ENCODE measurements at regions not wholly inside any gene's neighbourhood (a gene's known extent, or its start where the extent isn't known, plus 50 kb on each side); places are given as distances from the start of the nearest gene placed in this dataset.
A peak's percentile ranks its signal among the peaks of the same experiment; 100 is the strongest.

DNA sequence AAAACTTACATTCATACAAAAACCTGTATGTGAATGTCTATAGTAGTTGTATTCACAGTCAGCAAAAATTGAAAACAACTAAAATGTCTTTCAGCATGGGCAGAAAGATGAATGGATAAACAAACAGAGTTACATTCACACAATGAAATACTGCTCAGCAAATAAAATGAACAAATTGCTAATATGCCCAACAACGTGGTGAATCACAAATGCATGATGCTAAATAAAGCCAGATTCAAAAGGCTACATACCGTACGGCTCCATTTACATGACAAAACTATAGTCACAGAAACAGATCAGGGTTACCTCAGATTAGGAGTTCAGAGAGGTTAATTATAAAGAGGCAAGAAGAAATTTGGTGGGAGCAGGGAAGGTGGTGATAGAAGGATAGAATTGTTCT lies 100.7 kb upstream of the KCTD3 start:
- DNase-seq, result no peak

DNA sequence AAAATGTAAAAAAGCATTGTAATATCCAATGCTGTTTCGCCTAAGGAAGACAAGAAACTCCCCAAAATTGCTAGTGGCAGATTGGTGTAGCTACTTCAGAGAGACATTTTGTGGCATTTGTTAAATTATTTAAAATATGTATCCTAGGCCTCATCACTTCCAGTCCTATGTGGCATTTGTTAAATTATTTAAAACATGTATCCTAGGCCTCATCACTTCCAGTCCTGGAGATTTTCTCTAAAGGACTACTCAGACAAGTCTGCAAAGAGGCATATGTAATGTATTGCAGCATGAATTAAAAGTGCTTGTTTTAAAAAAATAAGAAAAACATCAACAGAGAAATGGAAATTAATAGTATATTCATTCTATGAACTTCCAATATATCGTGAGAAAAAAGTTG lies 95.6 kb upstream of the KCTD3 start:
- no peak for DNase-seq

DNA sequence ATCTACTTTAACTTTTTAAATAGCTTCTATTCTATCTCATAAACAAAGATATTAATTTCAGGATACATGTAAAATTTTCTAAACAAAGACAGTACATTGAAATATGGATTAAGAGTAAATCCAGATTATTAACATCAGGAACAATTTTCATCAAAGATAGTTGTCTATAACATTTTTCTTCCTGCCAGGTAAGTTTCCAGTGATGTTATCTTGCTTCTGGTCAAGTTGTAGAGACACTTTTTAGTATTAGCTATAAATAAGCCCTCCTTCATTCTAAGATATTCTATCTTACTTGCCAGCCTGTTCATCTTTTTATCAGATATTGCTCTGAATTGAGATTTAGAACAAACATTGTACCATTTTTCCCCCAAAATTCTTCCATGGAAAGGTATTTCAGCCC lies 94.4 kb upstream of the KCTD3 start:
- no peak for DNase-seq

DNA sequence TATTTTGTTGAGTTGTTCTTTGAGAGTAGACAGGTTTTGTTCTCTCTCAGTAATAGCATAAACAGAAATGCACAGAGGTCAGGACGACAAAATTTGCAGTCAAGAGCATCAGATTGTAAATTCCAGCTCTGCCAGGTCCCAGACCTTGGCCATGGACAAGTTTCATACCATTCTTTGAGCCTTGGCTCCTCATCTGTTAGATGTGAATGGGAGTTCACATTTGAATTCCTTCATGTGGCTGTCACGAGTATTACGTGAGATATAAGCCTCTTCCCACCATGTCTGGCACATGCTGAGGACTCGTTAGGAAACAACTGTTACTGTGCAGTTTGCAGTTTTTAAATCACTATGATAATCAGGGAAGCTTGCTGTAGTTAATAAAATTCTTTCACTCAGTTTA lies 93.2 kb upstream of the KCTD3 start:
- DNase-seq, result peak; percentile 1 to 3

DNA sequence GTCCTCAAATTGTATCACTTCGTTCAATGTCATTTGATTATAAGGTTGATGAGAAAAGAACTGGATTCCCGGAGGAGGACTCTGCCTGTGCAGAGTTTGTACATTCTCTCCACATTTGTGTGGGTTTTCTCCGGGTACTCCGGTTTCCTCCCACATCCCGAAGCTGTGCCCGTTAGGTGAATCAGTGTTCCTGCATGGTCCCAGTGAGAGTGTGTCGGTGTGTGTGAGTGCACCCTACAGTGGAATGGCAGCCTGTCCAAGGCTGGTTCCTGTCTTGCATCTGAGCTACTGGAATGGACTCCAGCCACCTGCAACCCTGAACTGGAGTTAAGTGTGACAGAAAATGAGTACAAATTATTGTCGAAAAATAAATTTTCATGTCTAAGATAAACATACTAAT lies 92.2 kb upstream of the KCTD3 start:
- DNase-seq, result no peak

DNA sequence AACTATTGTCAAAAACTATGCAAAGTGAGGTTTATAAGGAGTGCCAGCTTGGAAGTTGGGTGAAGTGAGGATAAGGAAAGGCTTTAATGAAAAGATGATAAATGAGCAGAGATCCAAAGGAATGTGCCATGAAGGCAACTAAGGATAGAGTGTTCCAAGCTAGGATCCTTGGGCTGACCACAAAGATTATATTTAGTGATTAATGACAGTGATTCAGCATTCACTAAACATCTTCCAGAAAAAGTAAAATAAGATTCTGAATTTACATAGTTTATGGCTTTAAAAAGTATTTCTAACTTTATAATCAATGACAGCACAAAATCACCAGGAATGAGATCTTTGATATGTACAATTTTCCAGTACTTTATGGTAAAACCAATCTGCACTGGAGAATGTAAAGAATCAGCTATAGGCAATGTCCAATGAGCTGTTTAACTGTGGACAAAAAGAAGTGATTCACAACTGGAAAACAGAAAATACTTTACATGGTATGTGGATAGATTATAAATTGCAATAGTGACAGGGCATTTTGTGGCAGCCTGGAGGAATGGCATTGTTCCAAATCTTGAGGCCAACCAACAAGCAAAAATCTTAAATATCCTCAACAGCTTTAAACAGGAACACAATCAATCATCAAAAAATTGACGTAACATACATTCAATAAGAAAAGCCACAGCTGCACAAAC lies 91.2 kb upstream of the KCTD3 start:
- no peak for DNase-seq

DNA sequence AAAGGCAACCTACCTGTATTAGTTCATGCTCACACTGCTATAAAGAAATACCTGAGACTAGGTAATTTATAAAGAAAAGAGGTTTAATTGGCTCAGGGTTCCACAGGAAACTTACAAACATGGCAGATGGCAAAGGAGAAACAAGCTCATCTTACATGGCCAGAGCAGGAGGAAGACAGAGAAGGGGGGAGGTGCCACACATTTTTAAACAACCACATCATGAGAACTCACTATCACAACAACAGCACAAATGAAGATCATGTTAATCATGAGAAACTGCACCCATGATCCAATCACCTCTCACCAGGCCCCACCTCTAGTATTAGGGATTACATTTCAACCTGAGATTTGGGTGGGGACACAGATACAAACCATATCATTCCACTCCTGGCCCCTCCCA lies 90.6 kb upstream of the KCTD3 start:
- no peak for DNase-seq

DNA sequence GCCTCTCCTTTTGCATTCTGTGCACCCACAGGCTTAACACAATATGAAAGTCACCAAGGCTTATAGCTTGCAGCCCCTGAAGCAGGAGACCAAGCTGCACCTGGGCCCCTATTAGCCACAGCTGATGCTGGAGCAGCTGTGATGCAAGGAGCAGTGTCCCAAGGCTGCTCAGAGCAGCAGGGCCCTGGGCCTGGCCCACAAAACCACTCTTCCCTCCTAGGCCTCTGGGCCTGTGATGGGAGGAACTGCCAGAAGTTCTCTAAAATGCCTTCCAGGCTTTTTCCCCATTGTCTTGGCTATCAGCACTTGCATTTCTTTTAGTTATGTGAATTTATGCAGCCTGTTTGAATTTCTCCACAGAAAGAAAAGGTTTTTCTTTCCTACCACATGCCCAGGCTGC lies 89.5 kb upstream of the KCTD3 start:
- no peak for DNase-seq

DNA sequence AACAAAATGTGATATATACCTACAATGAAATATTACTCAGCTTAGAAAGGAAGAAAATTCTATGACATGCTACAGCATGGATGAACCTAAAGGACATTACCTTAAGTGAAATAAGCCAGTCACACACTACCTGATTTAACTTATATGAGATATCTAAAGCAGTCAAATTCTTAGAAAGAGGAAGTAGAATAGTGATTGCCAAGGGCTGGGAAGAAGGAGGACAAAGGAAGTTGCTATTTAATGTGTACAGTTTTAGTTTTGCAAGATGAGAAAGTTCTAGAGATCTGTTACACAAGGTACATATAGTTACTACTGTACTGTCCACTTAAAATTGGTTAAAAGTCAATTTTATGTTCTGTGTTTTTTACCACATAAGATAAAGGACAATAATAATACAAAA lies 87.5 kb upstream of the KCTD3 start:
- no peak for DNase-seq

DNA sequence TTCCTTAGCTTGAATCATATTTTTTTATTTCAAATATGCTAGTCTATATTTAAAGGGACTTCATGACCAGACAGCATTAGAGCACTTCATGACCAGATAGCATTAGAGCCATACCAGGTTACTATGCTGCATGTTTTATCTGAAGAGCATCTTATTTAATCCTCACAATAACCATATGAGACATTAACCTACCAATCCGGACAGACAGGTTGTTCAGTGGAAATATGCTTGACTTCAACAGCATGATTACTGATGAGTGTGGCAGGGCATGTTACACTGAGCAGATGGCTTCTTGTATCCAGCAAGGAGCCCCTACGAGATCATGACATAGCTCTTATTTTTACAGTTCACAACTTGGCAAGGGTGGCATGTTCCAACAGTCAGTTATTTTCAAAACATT lies 85.0 kb upstream of the KCTD3 start:
- DNase-seq, result no peak

DNA sequence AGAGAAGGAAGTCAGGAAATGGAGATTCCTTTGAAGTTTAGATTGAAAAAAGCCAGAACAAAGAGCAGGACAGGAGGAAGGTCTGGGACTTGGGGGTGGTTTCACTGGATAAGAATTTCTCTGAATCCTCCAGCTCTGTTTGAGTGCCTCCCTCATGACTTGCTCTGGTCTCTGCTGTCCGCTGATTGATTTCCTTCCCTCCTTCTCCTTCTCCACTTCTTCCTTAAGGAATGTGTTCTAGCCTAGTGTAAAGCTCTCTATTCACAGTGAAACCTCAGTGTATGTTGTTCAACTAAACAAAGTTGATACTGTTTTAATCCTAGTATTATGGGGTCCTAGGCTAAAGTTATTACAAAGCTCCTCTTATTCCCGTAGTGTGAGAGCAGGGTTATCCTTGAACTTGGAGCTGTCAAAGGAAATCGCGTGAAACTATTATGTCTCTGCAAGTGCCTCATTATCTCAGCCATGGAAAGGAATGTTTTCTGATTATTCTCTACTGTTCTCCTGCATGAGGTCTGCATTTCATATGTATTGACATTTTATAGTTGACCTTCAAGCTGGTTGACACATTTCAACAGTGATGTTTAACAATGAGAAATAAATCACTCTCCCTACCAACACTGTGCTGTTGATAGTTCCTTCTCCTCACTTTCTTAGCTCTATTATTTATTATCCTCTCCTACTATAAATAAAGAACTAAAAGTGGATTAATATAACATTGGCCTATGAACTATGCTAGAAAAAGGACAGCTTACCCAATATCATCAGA lies 82.7 kb upstream of the KCTD3 start:
- DNase-seq, result no peak

DNA sequence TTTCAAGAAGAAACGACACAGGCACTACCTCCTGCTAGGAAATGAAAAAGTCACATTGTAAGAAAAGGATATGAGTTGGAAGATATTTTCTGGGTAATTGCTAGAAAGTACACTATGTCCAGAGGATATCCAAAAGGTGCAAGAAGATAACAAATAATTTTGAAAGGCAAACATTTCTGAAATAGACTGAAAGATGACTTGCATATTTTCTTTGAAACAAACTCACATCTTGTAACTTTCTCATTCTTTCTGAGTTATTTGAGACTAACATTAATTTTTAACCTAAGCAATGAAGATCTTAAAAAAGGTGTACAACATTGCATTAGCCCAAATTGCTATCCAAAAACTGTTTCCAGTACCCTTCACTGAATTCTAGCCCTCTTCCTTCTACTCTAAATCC lies 79.6 kb upstream of the KCTD3 start:
- DNase-seq, result no peak

DNA sequence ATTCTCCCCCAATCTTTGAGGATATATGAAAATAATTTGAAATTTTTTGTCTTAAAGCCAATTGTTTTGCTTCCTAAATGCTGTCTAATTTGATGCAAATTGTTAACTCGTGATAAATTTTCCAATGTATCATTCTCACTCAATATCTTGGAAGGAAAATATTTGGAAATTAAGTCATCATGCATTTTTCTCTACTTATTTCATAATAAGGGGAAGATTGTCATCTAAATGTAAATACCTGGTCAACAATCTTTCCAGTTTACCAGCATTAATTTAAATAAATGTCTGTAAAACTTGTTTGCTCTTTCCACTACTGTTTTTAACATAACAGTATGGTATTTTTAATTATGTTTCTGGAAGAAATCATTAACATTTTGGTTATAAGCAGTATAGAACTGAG lies 78.3 kb upstream of the KCTD3 start:
- DNase-seq, result no peak

DNA sequence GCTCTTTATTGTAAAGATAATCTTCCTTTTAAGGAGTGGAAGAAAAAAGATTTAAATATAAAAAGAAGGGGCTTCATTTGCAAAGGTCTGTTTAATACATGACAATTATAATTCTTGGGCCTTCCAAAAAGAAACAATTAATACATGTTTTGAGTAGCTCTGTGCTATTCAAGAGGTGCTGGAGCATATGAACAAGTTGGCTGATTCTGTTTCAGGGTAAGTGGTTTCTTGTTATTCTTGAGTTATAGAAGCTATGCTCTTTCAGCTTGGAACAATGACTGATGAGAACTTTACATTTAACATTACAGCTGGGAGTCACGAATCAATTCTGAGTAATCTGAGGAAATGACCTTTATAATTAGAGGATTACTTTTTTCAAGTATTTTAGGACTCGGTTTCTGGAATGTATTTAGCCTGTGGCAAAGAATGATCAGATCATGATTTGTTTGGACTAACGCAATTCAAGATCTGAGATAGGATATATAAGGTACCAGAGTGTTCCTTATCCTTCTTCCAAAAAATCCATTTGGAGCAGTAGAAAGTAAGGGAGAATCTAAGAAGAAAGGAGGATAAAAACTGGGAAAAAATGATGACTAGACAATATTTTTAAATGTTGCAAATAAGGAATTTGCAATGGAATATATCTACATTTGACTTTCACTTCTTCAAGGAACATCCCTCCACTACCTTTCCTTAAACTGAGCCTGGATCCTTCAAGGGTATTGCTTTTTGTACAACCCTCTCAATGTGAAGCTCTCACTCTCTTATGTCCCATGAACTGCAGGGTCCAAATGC lies 77.1 kb upstream of the KCTD3 start:
- DNase-seq, result no peak

DNA sequence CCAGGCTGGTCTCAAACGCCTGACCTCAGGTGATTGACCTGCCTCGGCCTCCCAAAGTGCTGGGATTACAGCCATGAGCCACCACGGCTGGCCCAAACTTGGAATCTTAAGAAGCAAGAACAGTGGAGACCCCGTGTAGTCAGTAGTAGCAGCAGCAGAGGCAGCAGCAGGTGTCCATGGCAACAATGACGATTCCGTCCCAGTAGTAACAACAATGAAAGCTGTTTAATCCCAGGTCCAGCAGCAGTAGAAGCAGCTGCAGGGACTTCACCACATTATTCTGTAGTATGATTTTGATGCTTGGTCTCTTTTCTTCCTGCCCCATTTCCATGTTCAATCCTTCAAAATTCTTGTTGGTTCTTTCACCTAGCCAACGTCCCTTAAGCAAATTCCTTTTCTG lies 69.6 kb upstream of the KCTD3 start:
- no peak for DNase-seq

DNA sequence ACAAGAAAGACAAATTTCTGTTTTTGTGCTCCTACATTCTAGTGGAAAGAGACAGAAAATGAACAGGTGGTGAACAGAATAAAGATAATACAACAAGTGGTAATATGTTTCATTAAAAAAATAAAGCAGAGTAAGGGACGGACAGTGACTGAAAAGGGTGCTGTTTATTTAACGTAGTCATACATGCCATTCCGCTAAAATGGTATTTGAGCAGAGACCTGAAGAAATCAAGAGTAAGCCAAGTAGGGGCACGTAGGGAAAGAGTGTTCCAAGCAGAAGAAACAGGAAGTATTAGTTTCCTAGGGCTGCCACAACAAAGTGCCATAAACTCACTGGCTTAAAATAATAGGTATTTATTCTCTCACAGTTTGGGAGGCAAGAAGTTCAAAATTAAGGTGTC lies 65.6 kb upstream of the KCTD3 start:
- no peak for DNase-seq

DNA sequence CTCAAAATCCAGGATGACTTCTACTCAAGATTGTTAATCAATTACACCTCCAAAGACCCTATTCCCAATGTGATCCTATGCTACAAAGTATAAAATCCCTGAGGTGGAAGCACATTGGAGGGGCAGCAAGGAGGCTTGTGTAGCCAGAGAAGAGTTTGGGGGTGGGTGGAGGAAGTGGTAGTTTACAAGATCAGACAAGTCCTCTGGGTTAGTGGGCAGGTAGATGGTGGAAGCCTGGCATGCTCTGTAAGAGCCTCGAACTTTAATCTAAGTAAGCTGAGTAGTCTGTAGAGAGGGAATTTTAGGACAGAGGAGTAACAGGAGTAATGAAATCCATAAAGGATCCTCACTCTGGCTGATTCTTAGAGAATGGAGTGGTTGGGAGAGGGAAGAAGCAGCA lies 65.0 kb upstream of the KCTD3 start:
- DNase-seq, result no peak

DNA sequence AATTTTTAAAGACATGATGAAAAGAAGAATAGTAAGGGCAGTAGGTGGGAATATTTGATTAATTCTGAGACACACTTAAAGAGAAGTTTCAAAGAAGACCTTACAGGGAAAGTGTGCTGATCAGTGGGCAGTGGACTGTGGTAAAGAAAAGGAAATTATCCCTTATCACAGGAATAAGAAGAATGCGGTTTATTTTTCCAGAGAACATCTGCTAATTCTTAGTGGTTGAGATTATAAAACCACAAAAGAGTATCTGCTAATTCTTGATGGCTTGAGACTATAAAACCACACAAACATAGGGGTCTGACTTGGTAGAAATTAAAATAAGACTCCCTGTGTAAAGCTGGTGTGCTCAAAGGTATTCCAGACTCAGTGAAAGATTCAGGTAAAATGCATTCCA lies 60.0 kb upstream of the KCTD3 start:
- DNase-seq, result no peak

DNA sequence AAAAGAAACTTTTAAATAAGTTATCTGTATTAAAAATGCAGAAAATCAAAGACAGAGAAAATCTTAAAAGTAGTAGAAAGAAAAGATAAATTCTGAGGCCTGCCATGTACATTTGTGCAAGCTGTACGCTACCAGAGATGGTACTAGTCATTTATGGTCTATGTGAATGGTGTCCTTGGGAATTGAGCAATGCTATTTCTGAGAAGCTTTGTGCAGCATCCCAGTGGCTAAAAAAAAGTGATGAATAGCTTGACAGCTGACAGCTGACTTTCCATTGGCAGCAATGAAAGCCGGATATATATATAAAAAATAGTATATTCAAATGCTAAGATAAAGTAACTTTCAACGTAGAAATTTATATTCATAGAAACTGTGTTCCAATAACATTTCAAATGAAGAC lies 58.8 kb upstream of the KCTD3 start:
- DNase-seq, result no peak

Measured in right lung (tissue), 2 donors.